H1 (cell line): ENCODE measurements at regions not wholly inside any gene's neighbourhood (a gene's known extent, or its start where the extent isn't known, plus 50 kb on each side); places are given as distances from the start of the nearest gene placed in this dataset.

ENCODE experiments used
- ASH2L ChIP-seq: fragments of 200-600, 300-600 bp; sonication (generic); IDR thresholded peaks from one replicate; pipeline ENCODE4 v1.7.1; 2017; ENCODE audit warnings: low read length
- HDAC2 ChIP-seq, 2 experiments: fragments of 300-600 bp in 1 of 2; sonication (generic) in 1 of 2; IDR thresholded peaks; 2 replicates each; pipeline ENCODE4 v1.6.1; 2011 to 2012; ENCODE audit warnings: low read depth in 2 of 2, low read length in 2 of 2, mild to moderate bottlenecking in 2 of 2, moderate library complexity in 2 of 2, borderline replicate concordance in 1 of 2, inconsistent platforms in 1 of 2
- RFX5 ChIP-seq: IDR thresholded peaks from 2 replicates; pipeline ENCODE4 v1.6.1; 2011; ENCODE audit warnings: low read depth, low read length, improper control_type of control experiment, borderline replicate concordance
- SAP30 ChIP-seq: fragments of 300-600 bp; sonication (generic); IDR thresholded peaks from 2 replicates; pipeline ENCODE4 v1.7.1; 2012; ENCODE audit warnings: low read length, moderate library complexity, mild to moderate bottlenecking, inconsistent platforms; ENCODE audit not compliant: insufficient read depth, insufficient replicate concordance
- SP1 ChIP-seq: IDR thresholded peaks from 2 replicates; pipeline ENCODE4 v1.6.1; 2011; ENCODE audit warnings: low read depth, low read length
- SP4 ChIP-seq: IDR thresholded peaks from 2 replicates; pipeline ENCODE4 v1.6.1; 2012; ENCODE audit warnings: low read length, inconsistent platforms
- SRF ChIP-seq: IDR thresholded peaks from 2 replicates; pipeline ENCODE4 v1.6.1; 2011; ENCODE audit warnings: mild to moderate bottlenecking, low read depth, low read length, moderate library complexity
- TAF7 ChIP-seq: optimal IDR thresholded peaks from 2 replicates; pipeline ENCODE3; 2011; ENCODE audit warnings: low read depth, mild to moderate bottlenecking, inconsistent platforms, low read length, moderate library complexity, borderline replicate concordance
- YY1 ChIP-seq: IDR thresholded peaks from 2 replicates; pipeline ENCODE4 v1.6.1; 2011; ENCODE audit warnings: low read depth, mild to moderate bottlenecking, low read length
- ZNF274 ChIP-seq: IDR thresholded peaks from 2 replicates; pipeline ENCODE4 v1.7.0; 2012; ENCODE audit warnings: low read length, borderline replicate concordance; ENCODE audit errors: extremely low read depth
- TF ChIP-seq, protein P1 (sequence below): fragments of 300-600 bp; sonication (generic); IDR thresholded peaks from 2 replicates; pipeline ENCODE4 v1.7.1; 2012; ENCODE audit warnings: low read length, moderate library complexity, mild to moderate bottlenecking, inconsistent platforms; ENCODE audit not compliant: insufficient replicate concordance

DNA sequence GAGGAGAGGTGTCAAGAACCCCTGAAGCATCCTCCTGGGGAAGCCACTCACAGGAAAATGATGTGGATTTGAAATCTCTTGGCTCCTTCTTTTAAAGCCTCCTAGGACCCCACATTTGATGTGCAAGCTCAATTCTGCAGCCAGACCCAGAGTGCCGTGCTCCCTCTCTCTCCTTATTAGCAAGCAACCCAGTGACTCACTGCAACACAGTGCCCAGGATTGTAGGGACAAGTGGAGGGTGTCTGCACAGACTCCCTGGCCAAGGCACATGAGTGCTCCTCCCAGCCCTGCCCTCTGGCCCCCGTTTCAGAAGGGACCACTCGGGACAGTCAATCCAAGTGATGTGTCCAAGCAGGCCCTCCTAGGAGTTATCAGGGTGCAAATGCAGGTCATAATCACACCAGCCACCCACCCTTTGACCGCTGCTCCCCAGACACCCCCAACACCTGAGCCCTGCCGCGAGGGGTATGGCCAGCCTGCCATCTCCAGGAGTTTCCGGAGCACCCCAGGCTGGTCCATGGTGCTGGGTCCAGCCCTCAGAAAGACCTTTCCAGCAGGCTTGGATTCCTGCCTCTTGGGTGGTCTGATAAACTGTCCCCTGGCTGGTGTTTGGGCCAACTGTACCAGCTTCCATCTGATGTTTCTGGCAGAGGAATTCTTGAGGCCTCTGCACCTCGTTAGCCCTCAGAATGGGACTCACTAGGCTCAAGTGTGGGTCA lies 54.5 kb upstream of the CXCL12 start (continued):
- TF ChIP-seq, protein P1, sequence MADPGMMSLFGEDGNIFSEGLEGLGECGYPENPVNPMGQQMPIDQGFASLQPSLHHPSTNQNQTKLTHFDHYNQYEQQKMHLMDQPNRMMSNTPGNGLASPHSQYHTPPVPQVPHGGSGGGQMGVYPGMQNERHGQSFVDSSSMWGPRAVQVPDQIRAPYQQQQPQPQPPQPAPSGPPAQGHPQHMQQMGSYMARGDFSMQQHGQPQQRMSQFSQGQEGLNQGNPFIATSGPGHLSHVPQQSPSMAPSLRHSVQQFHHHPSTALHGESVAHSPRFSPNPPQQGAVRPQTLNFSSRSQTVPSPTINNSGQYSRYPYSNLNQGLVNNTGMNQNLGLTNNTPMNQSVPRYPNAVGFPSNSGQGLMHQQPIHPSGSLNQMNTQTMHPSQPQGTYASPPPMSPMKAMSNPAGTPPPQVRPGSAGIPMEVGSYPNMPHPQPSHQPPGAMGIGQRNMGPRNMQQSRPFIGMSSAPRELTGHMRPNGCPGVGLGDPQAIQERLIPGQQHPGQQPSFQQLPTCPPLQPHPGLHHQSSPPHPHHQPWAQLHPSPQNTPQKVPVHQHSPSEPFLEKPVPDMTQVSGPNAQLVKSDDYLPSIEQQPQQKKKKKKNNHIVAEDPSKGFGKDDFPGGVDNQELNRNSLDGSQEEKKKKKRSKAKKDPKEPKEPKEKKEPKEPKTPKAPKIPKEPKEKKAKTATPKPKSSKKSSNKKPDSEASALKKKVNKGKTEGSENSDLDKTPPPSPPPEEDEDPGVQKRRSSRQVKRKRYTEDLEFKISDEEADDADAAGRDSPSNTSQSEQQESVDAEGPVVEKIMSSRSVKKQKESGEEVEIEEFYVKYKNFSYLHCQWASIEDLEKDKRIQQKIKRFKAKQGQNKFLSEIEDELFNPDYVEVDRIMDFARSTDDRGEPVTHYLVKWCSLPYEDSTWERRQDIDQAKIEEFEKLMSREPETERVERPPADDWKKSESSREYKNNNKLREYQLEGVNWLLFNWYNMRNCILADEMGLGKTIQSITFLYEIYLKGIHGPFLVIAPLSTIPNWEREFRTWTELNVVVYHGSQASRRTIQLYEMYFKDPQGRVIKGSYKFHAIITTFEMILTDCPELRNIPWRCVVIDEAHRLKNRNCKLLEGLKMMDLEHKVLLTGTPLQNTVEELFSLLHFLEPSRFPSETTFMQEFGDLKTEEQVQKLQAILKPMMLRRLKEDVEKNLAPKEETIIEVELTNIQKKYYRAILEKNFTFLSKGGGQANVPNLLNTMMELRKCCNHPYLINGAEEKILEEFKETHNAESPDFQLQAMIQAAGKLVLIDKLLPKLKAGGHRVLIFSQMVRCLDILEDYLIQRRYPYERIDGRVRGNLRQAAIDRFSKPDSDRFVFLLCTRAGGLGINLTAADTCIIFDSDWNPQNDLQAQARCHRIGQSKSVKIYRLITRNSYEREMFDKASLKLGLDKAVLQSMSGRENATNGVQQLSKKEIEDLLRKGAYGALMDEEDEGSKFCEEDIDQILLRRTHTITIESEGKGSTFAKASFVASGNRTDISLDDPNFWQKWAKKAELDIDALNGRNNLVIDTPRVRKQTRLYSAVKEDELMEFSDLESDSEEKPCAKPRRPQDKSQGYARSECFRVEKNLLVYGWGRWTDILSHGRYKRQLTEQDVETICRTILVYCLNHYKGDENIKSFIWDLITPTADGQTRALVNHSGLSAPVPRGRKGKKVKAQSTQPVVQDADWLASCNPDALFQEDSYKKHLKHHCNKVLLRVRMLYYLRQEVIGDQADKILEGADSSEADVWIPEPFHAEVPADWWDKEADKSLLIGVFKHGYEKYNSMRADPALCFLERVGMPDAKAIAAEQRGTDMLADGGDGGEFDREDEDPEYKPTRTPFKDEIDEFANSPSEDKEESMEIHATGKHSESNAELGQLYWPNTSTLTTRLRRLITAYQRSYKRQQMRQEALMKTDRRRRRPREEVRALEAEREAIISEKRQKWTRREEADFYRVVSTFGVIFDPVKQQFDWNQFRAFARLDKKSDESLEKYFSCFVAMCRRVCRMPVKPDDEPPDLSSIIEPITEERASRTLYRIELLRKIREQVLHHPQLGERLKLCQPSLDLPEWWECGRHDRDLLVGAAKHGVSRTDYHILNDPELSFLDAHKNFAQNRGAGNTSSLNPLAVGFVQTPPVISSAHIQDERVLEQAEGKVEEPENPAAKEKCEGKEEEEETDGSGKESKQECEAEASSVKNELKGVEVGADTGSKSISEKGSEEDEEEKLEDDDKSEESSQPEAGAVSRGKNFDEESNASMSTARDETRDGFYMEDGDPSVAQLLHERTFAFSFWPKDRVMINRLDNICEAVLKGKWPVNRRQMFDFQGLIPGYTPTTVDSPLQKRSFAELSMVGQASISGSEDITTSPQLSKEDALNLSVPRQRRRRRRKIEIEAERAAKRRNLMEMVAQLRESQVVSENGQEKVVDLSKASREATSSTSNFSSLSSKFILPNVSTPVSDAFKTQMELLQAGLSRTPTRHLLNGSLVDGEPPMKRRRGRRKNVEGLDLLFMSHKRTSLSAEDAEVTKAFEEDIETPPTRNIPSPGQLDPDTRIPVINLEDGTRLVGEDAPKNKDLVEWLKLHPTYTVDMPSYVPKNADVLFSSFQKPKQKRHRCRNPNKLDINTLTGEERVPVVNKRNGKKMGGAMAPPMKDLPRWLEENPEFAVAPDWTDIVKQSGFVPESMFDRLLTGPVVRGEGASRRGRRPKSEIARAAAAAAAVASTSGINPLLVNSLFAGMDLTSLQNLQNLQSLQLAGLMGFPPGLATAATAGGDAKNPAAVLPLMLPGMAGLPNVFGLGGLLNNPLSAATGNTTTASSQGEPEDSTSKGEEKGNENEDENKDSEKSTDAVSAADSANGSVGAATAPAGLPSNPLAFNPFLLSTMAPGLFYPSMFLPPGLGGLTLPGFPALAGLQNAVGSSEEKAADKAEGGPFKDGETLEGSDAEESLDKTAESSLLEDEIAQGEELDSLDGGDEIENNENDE = no peak
- TF ChIP-seq RFX5 (no peak), ZNF274 (no peak), TAF7 (no peak), SAP30 (no peak), SP4 (no peak), SRF (no peak), ASH2L (no peak), HDAC2 (IDR thresholded peaks at IDR 0.05; ENCODE audit: borderline replicate concordance in 1 of 2, low read depth in 2 of 2, low read length in 2 of 2) (no peak), SP1 (no peak), YY1 (no peak)
